Aorta (tissue), 5 donors: ENCODE measurements at regions not wholly inside any gene's neighbourhood (a gene's known extent, or its start where the extent isn't known, plus 50 kb on each side); places are given as distances from the start of the nearest gene placed in this dataset.
"Not testable (repeated sequence)": the region's sequence is repeated elsewhere in the genome, so short reads cannot be mapped to it uniquely, and the experiment has no call there.

Source experiments
- ATAC-seq: fragments of 200-7000 bp; cut with Tn5 transposase; one replicate; pipeline ENCODE4 v1.9.1; 2022; ENCODE audit warnings: moderate library complexity; ENCODE audit not compliant: low FRiP score
- DNase-seq, 2 donors: peaks; one replicate each; pipeline ENCODE4 v3.0.0-alpha.2; 2020
- H3K27ac ChIP-seq, 2 donors: one replicate each; pipeline ENCODE4 v1.5.1; 2013; ENCODE audit warnings: low read length in 2 of 2, mild to moderate bottlenecking in 2 of 2, moderate library complexity in 2 of 2, control low read depth in 1 of 2, inconsistent platforms in 1 of 2, low read depth in 1 of 2
- H3K27me3 ChIP-seq, 2 donors: one replicate each; pipeline ENCODE4 v1.6.1; 2013; ENCODE audit warnings: control low read depth in 1 of 2, low read length in 1 of 2, mild to moderate bottlenecking in 1 of 2, moderate library complexity in 1 of 2; ENCODE audit not compliant: insufficient read depth in 2 of 2, control insufficient read depth in 1 of 2
- H3K36me3 ChIP-seq, 2 donors: one replicate each; pipeline ENCODE4 v1.6.1; 2013; ENCODE audit warnings: control low read depth in 1 of 2, low read length in 1 of 2, mild to moderate bottlenecking in 1 of 2; ENCODE audit not compliant: insufficient read depth in 2 of 2, control insufficient read depth in 1 of 2
- H3K4me1 ChIP-seq, 2 donors: one replicate each; pipeline ENCODE4 v1.6.1; 2013; ENCODE audit warnings: low read length in 2 of 2, control low read depth in 1 of 2, mild to moderate bottlenecking in 1 of 2, moderate library complexity in 1 of 2; ENCODE audit not compliant: insufficient read depth in 2 of 2, control insufficient read depth in 1 of 2
- H3K4me3 ChIP-seq, 2 donors: one replicate each; pipeline ENCODE4 v1.5.1; 2013; ENCODE audit warnings: low read length in 2 of 2, control low read depth in 1 of 2, mild to moderate bottlenecking in 1 of 2
- H3K9me3 ChIP-seq: one replicate; pipeline ENCODE4 v1.6.1; 2013; ENCODE audit warnings: mild to moderate bottlenecking, low read length; ENCODE audit not compliant: control insufficient read depth
- WGBS, 2 donors: extraction: QIAGEN DNeasy Blood & Tissue Kit; methylation state at CpG; one replicate each; pipeline ENCODE4 v1.1.7; 2013; 5-methylcytosine and 5-hydroxymethylcytosine counted together
- intact Hi-C, 2 donors: fragments of 100-400 bp; cut with DNase I; formaldehyde crosslinking; loops; one replicate each; pipeline versions ENCODE4 v1.14.2 to v1.15.0; 2022
- donor health status: healthy with polysubstance abuse.
- donor health status: Bipolar disorder and iron deficiency.
- donor health status: DM: no; HTN: no; CAD: no.
- donor health status: DM: no; HTN: no; CAD: no.
- donor health status: DM: yes; HTN: yes; CAD: no.

DNA sequence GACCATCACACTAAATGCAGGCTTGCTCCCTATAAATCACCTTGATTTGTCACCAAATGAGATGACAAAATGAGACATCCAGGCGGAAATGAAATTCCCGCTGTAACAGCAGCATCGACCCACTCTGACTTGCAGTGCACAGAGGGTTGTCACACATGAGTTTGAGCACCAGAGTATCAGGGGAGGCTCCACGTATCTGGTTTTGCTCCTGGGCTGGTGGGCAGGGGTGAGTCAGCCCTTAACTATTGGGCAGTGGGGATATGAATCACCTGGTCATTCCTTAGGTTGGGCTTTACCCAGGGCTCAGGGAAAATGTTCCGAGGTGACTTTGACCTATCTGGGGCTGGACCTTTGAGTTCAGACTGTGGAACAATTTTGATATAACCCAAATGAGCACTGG, 245.2 kb upstream of the CCL2 start:
- H3K27ac ChIP-seq, result no peak overlapping the region
- H3K4me3 ChIP-seq, result no peak overlapping the region
- no peaks in the 10 kb centered on the region for H3K9me3 ChIP-seq
- ATAC-seq, result no peak
- DNase-seq, result no peak
- H3K27me3 ChIP-seq, result no peaks in the 10 kb centered on the region
- intact Hi-C loops, result no loop called here
- WGBS, 2 donors, result 65 to 81% methylated on average over 5 of the region's 5 CpGs
- H3K36me3 ChIP-seq, result no peaks in the 10 kb centered on the region
- no peaks in the 10 kb centered on the region for H3K4me1 ChIP-seq

DNA sequence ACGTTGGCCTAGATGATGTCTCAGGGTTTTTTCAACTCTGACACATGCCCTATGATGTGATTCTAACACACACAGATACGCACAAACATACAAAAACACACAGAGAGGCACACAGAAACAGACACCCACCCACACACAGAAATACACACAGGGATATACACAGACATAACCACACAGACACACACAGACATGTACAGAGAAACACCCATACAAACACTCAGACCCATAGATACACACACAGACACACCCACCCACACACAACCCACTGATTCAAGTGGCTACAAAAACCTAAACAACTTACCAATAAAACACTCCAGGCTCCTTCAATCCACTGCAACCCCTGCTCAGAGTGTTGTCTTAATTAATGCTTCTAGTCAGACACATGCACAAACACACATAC, 244.6 kb upstream of the CCL2 start:
- Histone ChIP-seq H3K9me3 (no peaks in the 10 kb centered on the region), H3K4me3 (no peak overlapping the region), H3K27me3 (no peaks in the 10 kb centered on the region), H3K4me1 (no peaks in the 10 kb centered on the region), H3K36me3 (no peaks in the 10 kb centered on the region), H3K27ac (no peak overlapping the region)
- intact Hi-C loops, result no loop called here
- DNase-seq, result no peak
- 61 to 62% methylated on average over 2 of the region's 2 CpGs for WGBS, 2 donors
- no peak for ATAC-seq

DNA sequence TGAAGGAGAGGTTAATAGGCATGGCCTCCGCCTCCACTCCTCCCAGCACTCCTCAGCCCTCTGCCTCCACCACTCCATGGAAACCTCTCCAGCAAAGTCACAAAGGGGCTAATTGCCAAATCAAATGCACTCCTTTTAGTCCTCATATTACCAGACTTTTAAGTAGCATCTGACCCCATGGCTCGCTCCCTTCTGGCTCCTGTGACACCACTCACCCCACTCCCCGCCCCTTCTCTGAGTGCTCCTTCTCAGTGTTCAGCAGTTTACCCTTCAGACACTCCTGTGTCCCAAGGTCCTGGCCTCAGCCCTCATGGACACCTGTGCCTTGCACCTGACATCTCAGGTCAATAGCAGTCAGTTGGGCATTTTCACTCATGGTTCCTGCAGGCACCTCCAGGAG, 243.5 kb upstream of the CCL2 start:
- Histone ChIP-seq H3K4me3 (no peak overlapping the region), H3K27ac (no peak overlapping the region), H3K4me1 (no peaks in the 10 kb centered on the region), H3K27me3 (no peaks in the 10 kb centered on the region), H3K36me3 (no peaks in the 10 kb centered on the region), H3K9me3 (no peaks in the 10 kb centered on the region)
- intact Hi-C loops, result no loop called here
- ATAC-seq (no peak), DNase-seq (no peak)
- WGBS, 2 donors, result 82 to 89% methylated on average over 3 of the region's 3 CpGs

DNA sequence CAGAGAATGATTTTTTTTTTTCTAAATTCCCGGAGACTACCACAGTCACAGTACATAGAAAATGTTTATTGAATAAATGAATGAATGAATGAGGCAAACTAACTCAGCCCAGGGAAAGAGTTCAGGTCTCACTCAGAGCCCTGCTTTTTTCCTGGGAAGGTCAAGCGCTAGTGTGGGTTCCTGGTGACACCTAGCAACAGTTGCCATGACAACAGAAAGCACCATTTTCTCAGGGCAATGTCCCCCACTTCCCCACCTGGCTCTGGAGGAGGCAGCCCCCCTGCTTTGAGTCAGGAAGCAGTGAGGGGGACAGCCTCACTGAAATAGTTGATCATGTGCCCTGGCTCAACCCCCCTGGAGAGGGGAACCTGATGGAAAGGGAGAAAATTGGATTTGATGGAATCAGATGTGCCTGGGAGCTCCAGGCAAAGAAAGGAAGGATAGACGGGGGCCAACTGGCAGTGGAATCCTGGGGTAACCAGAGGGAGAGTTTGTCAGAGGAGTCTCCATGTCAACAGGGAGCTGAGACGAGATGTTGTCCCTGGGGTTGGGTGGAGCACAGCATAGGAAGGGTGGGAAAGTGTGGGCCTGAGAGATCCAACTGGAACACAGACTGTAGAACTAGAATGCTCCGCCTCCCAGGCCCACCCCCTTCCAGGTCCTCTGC, 242.2 kb upstream of the CCL2 start:
- WGBS, 2 donors, result 60 to 65% methylated on average over 5 of the region's 5 CpGs
- H3K9me3 ChIP-seq, result no peaks in the 10 kb centered on the region
- no peaks in the 10 kb centered on the region for H3K4me1 ChIP-seq
- no peaks in the 10 kb centered on the region for H3K36me3 ChIP-seq
- H3K27me3 ChIP-seq, result no peaks in the 10 kb centered on the region
- intact Hi-C loops, result no loop called here
- ATAC-seq (no peak), DNase-seq (no peak)
- no peak overlapping the region for H3K4me3 ChIP-seq
- H3K27ac ChIP-seq, result no peak overlapping the region

DNA sequence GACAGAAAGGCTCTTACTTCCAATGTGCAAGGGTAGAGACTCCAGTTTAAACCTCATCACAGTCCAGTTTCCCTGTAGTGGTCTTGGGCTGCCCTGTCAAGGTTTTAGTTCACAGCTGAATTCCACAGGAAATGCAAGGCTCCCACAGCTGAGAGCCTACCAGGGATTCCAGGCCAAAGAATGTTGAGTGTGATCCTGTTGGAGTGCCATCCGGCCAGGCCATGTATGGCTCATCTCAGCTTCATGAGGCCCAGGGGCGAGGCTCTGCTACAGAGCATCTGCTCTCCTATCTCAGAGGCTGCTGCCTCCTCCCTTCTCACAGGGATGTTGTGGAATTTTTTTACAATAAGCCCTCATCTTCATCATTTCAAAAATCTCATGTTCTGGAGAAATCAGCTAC, 239.8 kb upstream of the CCL2 start:
- H3K4me1 ChIP-seq, result no peaks in the 10 kb centered on the region
- H3K27me3 ChIP-seq, result no peaks in the 10 kb centered on the region
- DNase-seq (no peak), ATAC-seq (no peak)
- H3K4me3 ChIP-seq, result no peak overlapping the region
- no peaks in the 10 kb centered on the region for H3K9me3 ChIP-seq
- no peak overlapping the region for H3K27ac ChIP-seq
- intact Hi-C loops, result no loop called here
- no peaks in the 10 kb centered on the region for H3K36me3 ChIP-seq
- WGBS, 2 donors, result 72 to 76% methylated on average over 2 of the region's 2 CpGs

DNA sequence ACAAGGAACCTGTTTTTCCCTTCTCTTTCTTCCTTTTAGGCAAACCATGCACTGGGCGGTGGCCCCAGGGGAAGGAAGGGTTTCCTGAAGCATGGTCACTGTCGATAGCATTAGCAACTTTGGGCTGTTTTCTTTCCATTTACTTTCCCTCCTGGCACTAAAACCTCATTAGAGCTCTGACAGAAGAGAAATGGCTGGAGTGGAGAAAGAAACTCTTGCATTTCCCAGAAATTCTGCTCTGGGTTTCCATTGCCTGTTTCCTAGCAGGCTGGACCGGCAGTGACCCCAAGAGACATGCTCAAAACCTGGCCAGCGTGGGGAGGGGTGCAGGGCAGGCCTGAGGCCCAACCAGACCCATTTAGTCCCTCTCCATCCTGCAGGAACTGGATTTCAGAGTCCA, 230.7 kb upstream of the CCL2 start:
- 49 to 56% methylated on average over 4 of the region's 4 CpGs for WGBS, 2 donors
- Histone ChIP-seq H3K9me3 (no peaks in the 10 kb centered on the region), H3K27me3 (no peaks in the 10 kb centered on the region), H3K4me3 (no peak overlapping the region), H3K4me1 (no peaks in the 10 kb centered on the region), H3K36me3 (no peaks in the 10 kb centered on the region), H3K27ac (no peak overlapping the region)
- intact Hi-C loops, result no loop called here
- ATAC-seq, result no peak
- no peak for DNase-seq

DNA sequence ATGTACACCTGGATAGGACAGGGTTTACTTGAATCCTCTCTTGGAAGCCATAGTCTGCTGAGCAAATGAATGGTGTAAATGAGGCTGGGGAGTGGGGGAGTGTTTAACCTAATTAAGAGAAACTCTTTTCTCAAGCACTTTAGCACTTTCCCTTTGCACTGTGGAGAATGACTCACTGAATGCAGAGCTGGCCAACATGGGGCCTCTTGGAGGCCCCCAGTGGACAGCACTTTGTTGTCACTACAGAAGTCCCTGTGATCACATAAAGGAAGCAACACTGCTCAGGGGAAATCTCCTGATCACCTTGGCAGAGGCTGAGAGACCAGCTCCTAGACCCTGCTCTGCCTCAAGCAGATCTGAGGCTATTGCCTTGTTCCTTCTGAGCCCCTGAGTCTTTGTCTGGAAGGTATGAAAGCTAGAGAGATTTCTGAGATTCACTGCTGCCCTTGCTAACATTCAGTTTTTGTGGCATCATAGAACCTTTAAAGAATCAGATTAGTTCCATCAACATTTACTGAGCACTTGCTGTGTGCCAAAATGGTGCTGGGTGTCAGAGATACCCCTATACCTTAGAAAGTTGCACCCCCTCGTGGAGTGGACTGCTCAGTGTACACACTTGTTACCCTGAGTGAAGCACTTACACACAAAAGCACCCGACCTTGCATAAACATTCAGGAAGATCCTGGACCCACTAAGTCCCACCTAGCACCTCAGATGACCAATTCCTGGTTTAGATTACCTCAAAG, 230.1 kb upstream of the CCL2 start:
- intact Hi-C loops, result no loop called here
- 53 to 54% methylated on average over 2 of the region's 2 CpGs for WGBS, 2 donors
- DNase-seq (no peak), ATAC-seq (no peak)
- no peaks in the 10 kb centered on the region for H3K9me3 ChIP-seq
- no peaks in the 10 kb centered on the region for H3K27me3 ChIP-seq
- H3K4me3 ChIP-seq, result no peak overlapping the region
- no peaks in the 10 kb centered on the region for H3K36me3 ChIP-seq
- no peaks in the 10 kb centered on the region for H3K4me1 ChIP-seq
- no peak overlapping the region for H3K27ac ChIP-seq

DNA sequence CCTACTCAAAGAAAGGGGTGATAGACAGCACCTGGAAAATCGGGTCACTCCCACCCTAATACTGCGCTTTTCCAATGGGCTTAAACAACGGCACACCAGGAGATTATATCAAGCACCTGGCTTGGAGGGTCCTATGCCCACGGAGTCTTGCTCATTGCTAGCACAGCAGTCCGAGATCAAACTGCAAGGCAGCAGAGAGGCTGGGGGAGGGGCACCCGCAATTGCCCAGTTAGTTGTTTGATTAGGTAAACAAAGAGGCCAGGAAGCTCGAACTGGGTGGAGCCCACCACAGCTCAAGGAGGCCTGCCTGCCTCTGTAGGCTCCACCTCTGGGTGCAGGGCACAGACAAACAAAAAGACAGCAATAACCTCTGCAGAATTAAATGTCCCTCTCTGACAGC, 224.5 kb upstream of the CCL2 start:
- ATAC-seq, H3K27ac ChIP-seq, H3K27me3 ChIP-seq, H3K9me3 ChIP-seq, H3K4me3 ChIP-seq, intact Hi-C loops, H3K4me1 ChIP-seq, H3K36me3 ChIP-seq, DNase-seq: not testable (repeated sequence)
- WGBS, 2 donors, result 71 to 78% methylated on average over 7 of the region's 7 CpGs

DNA sequence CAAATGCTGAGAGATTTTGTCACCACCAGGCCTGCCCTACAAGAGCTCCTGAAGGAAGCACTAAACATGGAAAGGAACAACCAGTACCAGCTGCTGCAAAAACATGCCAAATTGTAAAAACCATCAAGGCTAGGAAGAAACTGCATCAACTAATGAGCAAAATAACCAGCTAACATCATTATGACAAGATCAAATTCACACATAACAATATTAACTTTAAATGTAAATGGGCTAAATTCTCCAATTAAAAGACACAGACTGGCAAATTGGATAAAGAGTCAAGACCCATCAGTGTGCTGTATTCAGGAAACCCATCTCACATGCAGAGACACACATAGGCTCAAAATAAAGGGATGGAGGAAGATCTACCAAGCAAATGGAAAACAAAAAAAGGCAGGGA, 222.8 kb upstream of the CCL2 start:
- not testable (repeated sequence) for ATAC-seq, DNase-seq

More for the DNA sequence above, 222.8 kb upstream of the CCL2 start:
- H3K4me3 ChIP-seq, H3K27ac ChIP-seq, H3K9me3 ChIP-seq, intact Hi-C loops, H3K4me1 ChIP-seq, H3K36me3 ChIP-seq, H3K27me3 ChIP-seq: not testable (repeated sequence)
